ES-I3 (cell line): ENCODE measurements at regions not wholly inside any gene's neighbourhood (a gene's known extent, or its start where the extent isn't known, plus 50 kb on each side); places are given as distances from the start of the nearest gene placed in this dataset.

Experiments used
- H3K36me3 ChIP-seq: 2 replicates; pipeline ENCODE4 v1.6.1; 2013; ENCODE audit warnings: mild to moderate bottlenecking, low read length, control low read depth, moderate library complexity; ENCODE audit not compliant: insufficient read depth
- H3K4me1 ChIP-seq: 2 replicates; pipeline ENCODE4 v1.6.1; 2013; ENCODE audit warnings: mild to moderate bottlenecking, control low read depth, low read length; ENCODE audit not compliant: insufficient read depth
- H3K9ac ChIP-seq: 2 replicates; pipeline ENCODE4 v1.6.1; 2013; ENCODE audit warnings: low read depth, mild to moderate bottlenecking, low read length, moderate library complexity
- H3K9me3 ChIP-seq: 2 replicates; pipeline ENCODE4 v1.6.1; 2013; ENCODE audit warnings: mild to moderate bottlenecking, low read length, moderate library complexity; ENCODE audit not compliant: control insufficient read depth, insufficient read depth

- Histone ChIP-seq H3K9me3 (no peaks in the 10 kb centered on the region), H3K9ac (no peak overlapping the region), H3K36me3 (no peaks in the 10 kb centered on the region), H3K4me1 (peaks cover 23% of the 10 kb centered on the region)
These were observed 86.2 kb downstream of the TFAP2C start for GRCh38 chr20:56715309-56715708.

DNA sequence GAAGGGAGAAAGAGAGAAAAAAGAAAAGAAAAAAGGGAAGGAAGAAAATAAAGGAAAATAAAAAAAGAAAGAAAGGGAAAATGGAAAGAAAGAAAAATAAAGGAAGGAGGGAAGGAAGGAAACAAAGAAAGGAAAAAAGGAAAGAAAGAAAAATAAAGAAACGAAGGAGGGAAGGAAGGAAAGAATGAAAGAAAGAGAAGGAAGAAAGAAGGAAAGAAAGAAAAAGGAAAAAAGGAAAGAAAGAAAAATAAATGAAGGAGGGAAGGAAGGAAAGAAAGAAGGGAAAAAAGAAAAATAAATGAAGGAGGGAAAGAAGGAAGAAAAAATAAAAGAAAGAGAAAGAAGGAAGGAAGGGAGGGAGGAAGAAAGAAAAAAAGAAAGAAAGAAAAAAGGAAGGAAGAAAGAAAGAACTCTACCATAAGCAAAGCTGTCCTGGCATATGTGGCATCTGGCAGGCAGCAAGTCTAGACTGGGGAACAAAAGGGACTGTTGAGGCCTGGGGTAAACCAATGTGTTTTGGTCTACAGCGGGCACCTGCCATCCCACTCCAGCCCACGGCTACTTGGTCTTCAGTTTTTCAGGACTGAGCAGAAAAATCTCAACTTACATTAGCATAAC lies 86.9 kb downstream of the TFAP2C start:
- peaks cover 23% of the 10 kb centered on the region for H3K4me1 ChIP-seq
- no peaks in the 10 kb centered on the region for H3K36me3 ChIP-seq
- no peaks in the 10 kb centered on the region for H3K9me3 ChIP-seq
- no peak overlapping the region for H3K9ac ChIP-seq

DNA sequence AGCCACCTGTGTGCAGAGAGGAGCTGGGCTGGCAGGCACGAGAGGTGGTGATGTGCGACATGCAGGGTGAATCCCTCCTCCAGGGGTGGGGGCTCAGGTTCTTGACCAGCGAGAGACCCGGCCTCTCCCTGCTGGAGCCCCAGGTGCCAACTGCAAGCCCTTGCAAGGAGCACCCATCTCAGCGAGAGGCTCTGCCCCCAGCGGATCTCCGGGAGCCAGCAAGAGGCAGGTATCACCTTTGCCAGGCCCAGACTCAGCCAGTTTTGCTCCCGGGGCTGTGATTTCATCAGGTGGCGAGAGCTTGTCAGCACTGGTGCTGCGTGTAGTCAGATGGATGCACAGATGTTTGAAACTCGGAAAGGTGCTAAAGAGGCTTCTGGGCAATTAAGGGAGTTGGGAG lies 87.7 kb downstream of the TFAP2C start:
- Histone ChIP-seq H3K36me3 (no peaks in the 10 kb centered on the region), H3K9ac (no peak overlapping the region), H3K4me1 (peaks cover 15% of the 10 kb centered on the region), H3K9me3 (no peaks in the 10 kb centered on the region)

DNA sequence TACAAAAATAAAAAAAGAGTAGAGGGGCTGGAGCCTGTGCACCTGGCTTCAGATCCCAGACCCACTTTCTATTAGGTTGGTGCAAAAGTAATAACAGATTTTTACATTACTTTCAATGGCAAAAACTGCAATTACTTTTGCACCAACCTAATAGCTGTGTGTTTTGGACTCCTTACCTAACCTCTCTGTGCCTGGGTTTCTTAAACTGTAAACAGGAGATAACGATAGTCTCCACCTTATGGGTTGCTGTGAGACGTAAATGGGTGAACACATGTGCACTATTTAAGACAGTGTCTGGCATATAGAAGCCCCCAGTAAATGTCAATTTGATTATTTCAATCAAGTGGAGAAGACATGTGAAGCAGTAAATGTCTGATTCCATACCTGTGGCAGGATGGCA lies 89.7 kb downstream of the TFAP2C start:
- Histone ChIP-seq H3K4me1 (peaks cover 10% of the 10 kb centered on the region), H3K36me3 (no peaks in the 10 kb centered on the region), H3K9me3 (no peaks in the 10 kb centered on the region), H3K9ac (no peak overlapping the region)

- Histone ChIP-seq H3K9ac (no peak overlapping the region), H3K4me1 (peaks cover 8% of the 10 kb centered on the region; the same call in 1 of the 2 replicates), H3K36me3 (no peaks in the 10 kb centered on the region), H3K9me3 (no peaks in the 10 kb centered on the region)
These were observed 91.6 kb downstream of the TFAP2C start for GRCh38 chr20:56720620-56721213.

DNA sequence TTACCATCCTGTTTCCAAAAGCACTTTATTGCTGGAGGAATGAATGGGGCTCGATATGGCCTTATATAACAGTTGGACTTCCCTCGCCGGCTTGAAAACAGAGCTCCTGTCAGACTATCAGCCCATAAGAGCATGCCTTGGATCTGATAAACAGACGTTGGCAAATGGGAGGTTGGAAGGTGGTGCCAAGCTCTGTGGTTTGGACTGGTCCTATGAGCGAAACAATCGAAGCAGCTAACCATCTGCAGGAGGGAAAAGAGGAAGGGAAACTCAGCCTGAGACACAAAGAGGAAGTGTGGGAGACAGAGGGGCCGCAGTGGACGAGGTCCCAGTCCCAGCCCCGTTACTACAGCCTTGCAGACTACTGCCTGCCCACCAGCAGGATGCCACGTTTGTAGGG lies 92.9 kb downstream of the TFAP2C start:
- no peak overlapping the region for H3K9ac ChIP-seq
- H3K36me3 ChIP-seq, result no peaks in the 10 kb centered on the region
- no peaks in the 10 kb centered on the region for H3K9me3 ChIP-seq
- peaks cover 3% of the 10 kb centered on the region; the same call in 1 of the 2 replicates for H3K4me1 ChIP-seq

GRCh38 chr20:56723331-56723730 lies 94.2 kb downstream of the TFAP2C start:
- no peaks in the 10 kb centered on the region for H3K9me3 ChIP-seq
- H3K36me3 ChIP-seq, result no peaks in the 10 kb centered on the region
- no peak overlapping the region for H3K9ac ChIP-seq
- peaks cover 4% of the 10 kb centered on the region for H3K4me1 ChIP-seq

GRCh38 chr20:56724241-56724757 lies 95.2 kb downstream of the TFAP2C start:
- Histone ChIP-seq H3K4me1 (peaks cover 5% of the 10 kb centered on the region), H3K9me3 (no peaks in the 10 kb centered on the region), H3K9ac (no peak overlapping the region), H3K36me3 (no peaks in the 10 kb centered on the region)

GRCh38 chr20:56730003-56730402 lies 100.9 kb downstream of the TFAP2C start:
- Histone ChIP-seq H3K4me1 (peaks cover 25% of the 10 kb centered on the region), H3K36me3 (no peaks in the 10 kb centered on the region), H3K9ac (no peak overlapping the region), H3K9me3 (no peaks in the 10 kb centered on the region)

DNA sequence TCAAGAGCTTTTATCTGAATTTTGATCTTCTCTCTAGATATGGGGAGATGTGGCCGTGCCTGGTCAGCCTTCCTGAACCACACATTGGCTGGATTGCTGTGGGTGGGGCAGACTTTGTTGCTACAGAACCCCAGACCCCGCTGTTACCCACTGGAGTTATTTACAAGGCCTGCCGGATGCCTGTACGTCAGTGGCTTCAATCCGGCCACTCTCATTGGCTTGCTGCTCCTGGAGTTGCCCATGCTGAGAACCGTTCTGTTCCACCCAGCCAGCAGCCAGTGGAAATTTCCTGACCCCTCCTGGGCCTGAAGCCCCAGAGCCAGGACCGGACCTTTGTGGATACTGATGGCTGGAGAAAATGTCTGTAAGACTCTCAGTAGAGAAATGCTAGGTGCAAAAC lies 101.9 kb downstream of the TFAP2C start:
- H3K4me1 ChIP-seq, result peaks cover 27% of the 10 kb centered on the region
- no peaks in the 10 kb centered on the region for H3K9me3 ChIP-seq
- H3K9ac ChIP-seq, result no peak overlapping the region
- H3K36me3 ChIP-seq, result no peaks in the 10 kb centered on the region

DNA sequence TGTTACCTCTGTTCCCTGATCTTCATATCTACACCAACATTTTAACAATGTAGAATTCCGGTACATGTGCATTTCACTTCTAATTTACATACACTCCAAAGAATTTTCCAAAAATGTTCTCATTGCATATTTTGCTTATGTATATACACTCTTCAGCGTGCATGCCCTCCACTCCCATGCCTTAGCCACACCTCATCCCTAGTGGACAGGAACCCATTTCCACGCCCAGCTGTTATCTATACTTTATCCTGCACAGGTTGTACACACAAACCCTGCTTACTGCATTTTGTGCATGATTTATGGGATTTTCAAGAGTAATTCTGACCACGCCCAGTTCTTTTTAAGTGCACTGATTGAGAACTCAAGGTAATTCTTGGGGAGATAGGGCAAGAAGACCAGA lies 102.4 kb downstream of the TFAP2C start:
- H3K4me1 ChIP-seq, result peaks cover 27% of the 10 kb centered on the region
- H3K9me3 ChIP-seq, result no peaks in the 10 kb centered on the region
- H3K36me3 ChIP-seq, result no peaks in the 10 kb centered on the region
- no peak overlapping the region for H3K9ac ChIP-seq

DNA sequence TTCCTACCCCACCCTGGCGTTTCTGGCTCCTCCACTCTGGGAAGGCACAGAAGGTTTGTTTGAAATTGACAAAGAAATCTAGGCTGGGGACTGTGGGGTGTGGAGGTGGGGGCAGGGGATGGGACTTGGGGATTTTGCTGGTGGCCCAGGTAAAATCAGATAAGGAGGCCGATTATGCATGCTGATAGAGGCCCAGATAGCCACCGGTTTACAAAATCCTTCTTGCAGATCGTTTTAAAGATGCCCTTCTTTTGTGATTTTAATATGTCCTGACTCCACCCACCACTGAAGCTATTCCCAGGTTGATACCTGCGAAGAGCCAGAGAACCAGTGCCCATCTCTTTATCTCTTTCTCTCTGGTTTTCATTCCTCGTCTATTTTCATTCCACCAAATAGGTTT lies 104.9 kb downstream of the TFAP2C start:
- Histone ChIP-seq H3K36me3 (no peaks in the 10 kb centered on the region), H3K4me1 (peaks cover 25% of the 10 kb centered on the region), H3K9ac (no peak overlapping the region), H3K9me3 (no peaks in the 10 kb centered on the region; the same call in 1 of the 2 replicates)

GRCh38 chr20:56735084-56735642 lies 106.1 kb downstream of the TFAP2C start:
- Histone ChIP-seq H3K36me3 (no peaks in the 10 kb centered on the region), H3K9me3 (no peaks in the 10 kb centered on the region; the same call in 1 of the 2 replicates), H3K4me1 (peaks cover 25% of the 10 kb centered on the region), H3K9ac (peak overlapping the region; percentile 31; the same call in 1 of the 2 replicates)

DNA sequence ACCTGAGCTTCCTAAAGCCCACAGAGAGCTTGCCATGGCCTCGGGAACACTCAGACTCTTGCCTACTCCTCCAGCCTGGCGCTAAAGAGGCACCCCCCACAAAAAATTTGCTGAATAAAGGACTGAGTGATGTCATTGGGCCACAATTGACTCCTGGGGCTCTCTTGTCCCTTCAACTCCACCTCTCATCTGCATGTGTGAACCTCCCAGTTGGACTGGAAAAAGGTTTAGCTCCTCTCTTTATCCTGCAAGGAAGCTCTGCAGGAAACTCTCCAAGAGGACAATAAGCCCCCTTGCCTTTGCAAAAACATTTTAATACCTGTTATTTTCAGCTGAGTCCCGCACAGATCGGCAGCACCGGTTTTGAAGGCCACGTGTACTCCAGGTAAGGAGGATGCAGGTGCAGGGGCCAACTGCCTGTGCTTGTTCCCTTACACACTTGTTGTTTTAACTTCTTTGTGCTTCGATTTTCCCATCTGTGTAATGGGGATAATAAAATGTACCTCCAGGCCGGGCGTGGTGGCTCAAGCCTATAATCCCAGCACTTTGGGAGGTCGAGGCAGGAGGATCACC lies 107.3 kb downstream of the TFAP2C start:
- Histone ChIP-seq H3K9me3 (no peaks in the 10 kb centered on the region; the same call in 1 of the 2 replicates), H3K9ac (no peak overlapping the region), H3K36me3 (no peaks in the 10 kb centered on the region), H3K4me1 (peaks cover 20% of the 10 kb centered on the region)
